Tibial nerve (tissue), 4 donors: ENCODE measurements at regions not wholly inside any gene's neighbourhood (a gene's known extent, or its start where the extent isn't known, plus 50 kb on each side); places are given as distances from the start of the nearest gene placed in this dataset.

Experiments used
- DNase-seq, 2 donors: peaks; one replicate each; pipeline ENCODE4 v3.0.0-alpha.2; 2019; ENCODE audit warnings: low spot score in 2 of 2
- H3K27ac ChIP-seq, 4 donors: fragments of 200-600 bp; sonication (generic) in 3 of 4; one replicate each; pipeline ENCODE4 v1.5.1; 2017 to 2019; ENCODE audit warnings: mild to moderate bottlenecking in 1 of 4
- H3K27me3 ChIP-seq, 2 donors: fragments of 200-600 bp; sonication (generic) in 1 of 2; one replicate each; pipeline versions ENCODE4 v1.5.1 to v1.6.0; 2017 to 2019
- H3K36me3 ChIP-seq, 3 donors: fragments of 200-600 bp; sonication (generic); one replicate each; pipeline ENCODE4 v1.5.1; 2018 to 2019
- H3K4me1 ChIP-seq, 4 donors: fragments of 200-600 bp; sonication (generic) in 3 of 4; one replicate each; pipeline ENCODE4 v1.5.1; 2017 to 2019
- H3K4me3 ChIP-seq, 4 donors: fragments of 200-600 bp; sonication (generic) in 3 of 4; one replicate each; pipeline ENCODE4 v1.5.1; 2017 to 2019; ENCODE audit warnings: mild to moderate bottlenecking in 1 of 4, moderate library complexity in 1 of 4
- H3K9me3 ChIP-seq, 4 donors: fragments of 200-600 bp; sonication (generic) in 3 of 4; one replicate each; pipeline ENCODE4 v1.5.1; 2017 to 2019
- EP300 ChIP-seq, 2 donors: sonication (generic); formaldehyde crosslinking; IDR thresholded peaks; one replicate each; pipeline ENCODE4 v1.6.1; 2017; ENCODE audit warnings: antibody characterized with exemption in 2 of 2, mild to moderate bottlenecking in 1 of 2
- POLR2A ChIP-seq, 2 donors: fragments of 450-650 bp; IDR thresholded peaks; one replicate each; pipeline ENCODE4 v1.6.1; 2017; ENCODE audit warnings: antibody characterized with exemption in 2 of 2, mild to moderate bottlenecking in 2 of 2, moderate library complexity in 2 of 2
- WGBS, 2 donors: methylation state at CpG; one replicate each; pipeline ENCODE4 v1.1.5; 2018; 5-methylcytosine and 5-hydroxymethylcytosine counted together
- TF ChIP-seq, protein P1 (sequence below), 5 experiments: fragments of 200-600 bp in 3 of 5; fragments of 450-650 bp in 2 of 5; sonication (generic) in 3 of 5; IDR thresholded peaks; one replicate each; pipeline ENCODE4 v1.5.1; 2016 to 2019; ENCODE audit warnings: antibody characterized with exemption in 5 of 5, mild to moderate bottlenecking in 3 of 5, moderate library complexity in 2 of 5

DNA sequence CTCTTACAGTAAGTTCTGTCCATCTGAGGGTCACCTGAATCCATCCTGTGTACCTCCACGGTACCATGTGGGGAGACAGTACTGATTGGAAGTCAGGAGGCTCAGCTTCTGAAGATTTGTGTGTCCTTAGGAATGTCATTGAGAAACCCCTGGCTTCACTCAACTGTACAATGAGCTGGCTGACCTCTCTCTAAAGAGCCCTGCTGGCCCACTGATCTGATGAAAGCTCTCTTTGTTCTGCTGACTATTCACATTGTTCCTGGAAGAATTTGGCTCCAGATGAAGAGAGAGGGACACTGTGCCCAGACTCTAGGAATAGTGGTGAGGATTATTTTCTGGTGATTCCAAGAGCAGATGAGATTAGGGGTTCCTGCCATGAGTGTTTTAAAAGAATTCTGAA is 141.2 kb downstream of the LURAP1L start:
- Histone ChIP-seq H3K4me3 (no peak overlapping the region), H3K27ac (peak overlapping the region in 1 of 4 donors; percentile 5), H3K27me3 (no peaks in the 10 kb centered on the region), H3K9me3 (no peaks in the 10 kb centered on the region), H3K36me3 (no peaks in the 10 kb centered on the region), H3K4me1 (peaks cover 0 to 24% (median 4%) of the 10 kb centered on the region in 4 donors)
- no peak for DNase-seq
- TF ChIP-seq POLR2A (IDR thresholded peaks at IDR 0.05): no peak
- TF ChIP-seq, protein P1, sequence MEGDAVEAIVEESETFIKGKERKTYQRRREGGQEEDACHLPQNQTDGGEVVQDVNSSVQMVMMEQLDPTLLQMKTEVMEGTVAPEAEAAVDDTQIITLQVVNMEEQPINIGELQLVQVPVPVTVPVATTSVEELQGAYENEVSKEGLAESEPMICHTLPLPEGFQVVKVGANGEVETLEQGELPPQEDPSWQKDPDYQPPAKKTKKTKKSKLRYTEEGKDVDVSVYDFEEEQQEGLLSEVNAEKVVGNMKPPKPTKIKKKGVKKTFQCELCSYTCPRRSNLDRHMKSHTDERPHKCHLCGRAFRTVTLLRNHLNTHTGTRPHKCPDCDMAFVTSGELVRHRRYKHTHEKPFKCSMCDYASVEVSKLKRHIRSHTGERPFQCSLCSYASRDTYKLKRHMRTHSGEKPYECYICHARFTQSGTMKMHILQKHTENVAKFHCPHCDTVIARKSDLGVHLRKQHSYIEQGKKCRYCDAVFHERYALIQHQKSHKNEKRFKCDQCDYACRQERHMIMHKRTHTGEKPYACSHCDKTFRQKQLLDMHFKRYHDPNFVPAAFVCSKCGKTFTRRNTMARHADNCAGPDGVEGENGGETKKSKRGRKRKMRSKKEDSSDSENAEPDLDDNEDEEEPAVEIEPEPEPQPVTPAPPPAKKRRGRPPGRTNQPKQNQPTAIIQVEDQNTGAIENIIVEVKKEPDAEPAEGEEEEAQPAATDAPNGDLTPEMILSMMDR (IDR thresholded peaks at IDR 0.05): no peak
- TF ChIP-seq EP300 (IDR thresholded peaks at IDR 0.05): peak in 1 of 2 donors; percentile 10
- whole genome bisulfite sequencing, 2 donors: 32 to 44% methylated on average over 1 of the region's 1 CpG

DNA sequence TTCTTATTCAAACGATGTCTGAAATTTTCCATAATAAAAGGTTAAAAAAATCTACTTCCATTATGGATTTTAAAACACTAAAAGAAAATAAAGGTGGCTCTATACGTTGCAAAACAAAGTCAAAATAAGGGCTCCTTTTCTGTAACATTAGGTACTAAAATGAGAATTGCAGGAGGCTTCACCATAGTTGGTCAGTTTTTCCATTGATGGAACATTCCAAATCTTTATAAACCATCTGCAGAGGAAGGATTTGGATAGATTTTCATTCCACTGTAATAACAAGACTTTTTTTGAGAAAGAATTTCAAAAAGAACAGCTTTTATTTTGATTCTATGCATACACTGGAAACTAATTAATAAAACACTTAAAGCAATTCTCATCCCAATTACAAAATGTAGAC is 145.6 kb downstream of the LURAP1L start:
- no peak for DNase-seq
- Histone ChIP-seq H3K36me3 (no peaks in the 10 kb centered on the region), H3K4me3 (no peak overlapping the region), H3K27me3 (no peaks in the 10 kb centered on the region), H3K27ac (no peak overlapping the region), H3K4me1 (peaks cover 0 to 31% (median 4%) of the 10 kb centered on the region in 4 donors), H3K9me3 (no peaks in the 10 kb centered on the region)
- WGBS, 2 donors: 64 to 65% methylated on average over 2 of the region's 2 CpGs
- TF ChIP-seq POLR2A (IDR thresholded peaks at IDR 0.05): no peak
- TF ChIP-seq EP300 (IDR thresholded peaks at IDR 0.05): no peak
- TF ChIP-seq, protein P1 (IDR thresholded peaks at IDR 0.05): no peak

DNA sequence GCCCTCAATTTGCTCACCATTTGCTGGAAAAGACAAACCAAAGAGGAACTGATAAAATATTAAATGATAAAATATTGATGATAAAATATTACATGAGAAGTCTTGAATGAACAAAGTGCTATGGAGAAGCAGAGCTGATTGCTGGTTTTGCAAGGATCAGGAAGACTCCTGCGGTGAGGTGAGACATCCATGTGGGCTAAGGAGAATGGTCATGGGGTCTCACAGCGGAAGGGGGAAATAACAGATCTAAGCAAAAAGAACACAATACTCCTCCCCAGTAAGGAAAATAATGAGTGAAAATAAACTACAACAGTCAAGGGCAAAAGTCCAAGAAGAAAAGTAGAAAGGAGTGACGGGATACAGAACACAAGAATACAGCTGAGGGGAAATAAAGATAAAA is 146.8 kb downstream of the LURAP1L start:
- TF ChIP-seq POLR2A (IDR thresholded peaks at IDR 0.05): no peak
- TF ChIP-seq, protein P1 (IDR thresholded peaks at IDR 0.05): no peak
- TF ChIP-seq EP300 (IDR thresholded peaks at IDR 0.05): no peak
- 85 to 89% methylated on average over 3 of the region's 3 CpGs for WGBS, 2 donors
- Histone ChIP-seq H3K9me3 (no peaks in the 10 kb centered on the region), H3K36me3 (no peaks in the 10 kb centered on the region), H3K27me3 (no peaks in the 10 kb centered on the region), H3K4me3 (no peak overlapping the region), H3K4me1 (peaks cover 0 to 19% (median 2%) of the 10 kb centered on the region in 4 donors), H3K27ac (no peak overlapping the region)
- no peak for DNase-seq

DNA sequence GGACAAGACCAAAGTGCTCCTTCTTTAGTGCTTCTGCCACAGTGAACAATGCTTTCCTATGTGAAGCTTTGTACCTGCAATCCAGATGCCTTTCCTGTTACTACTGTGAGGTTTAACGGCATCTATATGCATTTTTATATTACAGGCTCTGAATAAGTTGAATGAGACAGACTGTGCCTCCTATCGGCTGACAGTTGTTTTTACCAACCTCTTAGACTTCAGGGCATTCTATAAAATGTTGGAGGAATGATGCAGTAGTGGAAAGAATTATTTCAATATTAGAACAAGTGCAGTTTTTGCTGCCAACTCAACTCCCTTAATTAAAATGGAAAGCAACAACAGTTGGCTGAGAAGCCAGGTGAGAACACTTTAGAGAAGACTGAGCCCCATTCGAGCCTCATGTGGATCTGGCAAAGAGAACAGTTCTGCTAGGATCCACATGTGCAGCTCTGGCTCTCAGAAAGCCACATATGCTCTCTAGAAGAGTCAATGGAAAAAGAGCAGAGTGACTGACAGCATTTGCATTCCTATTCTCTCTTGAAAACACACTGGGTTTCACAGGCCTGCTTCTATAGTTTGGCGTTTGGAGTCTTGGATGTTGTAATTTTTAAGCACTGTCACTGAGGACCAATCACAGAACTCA is 147.5 kb downstream of the LURAP1L start:
- peak overlapping the region in 2 of 4 donors; percentile 69 to 83 for H3K27ac ChIP-seq
- WGBS, 2 donors: 41 to 45% methylated on average over 4 of the region's 4 CpGs

DNA sequence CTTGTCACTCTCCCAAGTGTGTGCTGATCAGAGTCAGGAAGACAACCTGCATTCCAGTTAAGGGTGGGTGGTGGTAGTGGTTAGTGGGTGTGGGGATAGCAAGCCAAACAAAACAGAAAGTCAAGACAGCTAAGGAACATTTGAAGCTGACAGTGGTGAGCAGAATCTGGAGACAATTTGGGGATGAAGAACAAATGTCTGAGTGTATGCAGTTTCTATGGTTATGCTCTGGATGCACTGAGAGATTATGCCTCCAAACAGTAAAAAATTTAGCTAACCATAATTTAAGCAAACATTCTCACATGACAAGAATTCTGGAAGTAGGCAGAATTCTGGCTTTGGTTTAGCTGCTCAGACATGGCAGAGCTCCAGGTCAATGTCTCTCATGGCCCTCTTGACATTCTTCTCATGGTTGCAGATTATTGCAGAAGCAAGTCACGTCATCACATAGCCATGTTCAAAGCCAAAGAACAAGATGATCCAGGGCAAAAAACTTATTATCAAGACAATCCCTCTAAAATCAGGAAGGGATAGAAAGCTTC is 148.7 kb downstream of the LURAP1L start:
- WGBS, 2 donors: 5 to 23% methylated on average over 1 of the region's 1 CpG
- H3K27ac ChIP-seq: peak overlapping the region; percentile 14 to 83 (median 67)
- H3K27me3 ChIP-seq: no peaks in the 10 kb centered on the region
- TF ChIP-seq POLR2A (IDR thresholded peaks at IDR 0.05): no peak
- peak; percentile 84 to 91 for TF ChIP-seq EP300 (IDR thresholded peaks at IDR 0.05)
- H3K36me3 ChIP-seq: no peaks in the 10 kb centered on the region
- peaks cover 0 to 14% (median 0%) of the 10 kb centered on the region in 4 donors for H3K4me1 ChIP-seq
- H3K4me3 ChIP-seq: no peak overlapping the region
- DNase-seq: peak in 1 of 2 donors; percentile 53
- no peaks in the 10 kb centered on the region for H3K9me3 ChIP-seq

More for the DNA sequence above, 147.5 kb downstream of the LURAP1L start:
- H3K4me1 ChIP-seq: peaks cover 0 to 14% (median 0%) of the 10 kb centered on the region in 4 donors
- no peaks in the 10 kb centered on the region for H3K9me3 ChIP-seq
- H3K36me3 ChIP-seq: no peaks in the 10 kb centered on the region
- DNase-seq: no peak
- H3K4me3 ChIP-seq: no peak overlapping the region
- TF ChIP-seq, protein P1 (IDR thresholded peaks at IDR 0.05): no peak
- TF ChIP-seq POLR2A (IDR thresholded peaks at IDR 0.05) (no peak), EP300 (IDR thresholded peaks at IDR 0.05) (no peak)
- no peaks in the 10 kb centered on the region for H3K27me3 ChIP-seq
